IMR-90 (cell line): ENCODE measurements at regions not wholly inside any gene's neighbourhood (a gene's known extent, or its start where the extent isn't known, plus 50 kb on each side); places are given as distances from the start of the nearest gene placed in this dataset.

ENCODE experiments used
- ATAC-seq: fragments of 200-7000 bp; cut with Tn5 transposase; 2 replicates; pipeline ENCODE4 v1.9.1; 2020; ENCODE audit warnings: low read depth, mild to moderate bottlenecking, moderate library complexity
- BruUV-seq: library from RNA; stranded (reverse); fragments of 400-500 nt; replicated peaks from 2 replicates; lab custom pipeline; 2021; lab: Mats Ljungman, UMichigan
- CTCF ChIA-PET: fragments of 300-600 bp; formaldehyde crosslinking; extraction: SDS; loops from one replicate; lab custom pipeline; 2021; ENCODE audit warnings: antibody characterized with exemption; lab: Yijun Ruan, JAX
- POLR2A ChIA-PET: fragments of 300-600 bp; sonication (Branson Sonifier 250); formaldehyde crosslinking; loops from one replicate; lab custom pipeline; 2022; ENCODE audit warnings: antibody characterized with exemption; ENCODE audit not compliant: unreplicated experiment; lab: Charles Lee
- DNase-seq: peaks from one replicate; pipeline ENCODE4 v3.0.0; 2013
- H2AFZ ChIP-seq: replicated peaks from 2 replicates; pipeline ENCODE3; 2013; ENCODE audit warnings: low read length, mild to moderate bottlenecking; ENCODE audit not compliant: poor library complexity
- H2AK5ac ChIP-seq: 2 replicates; pipeline ENCODE4 v1.6.1; 2013; ENCODE audit warnings: low read depth, low read length, inconsistent platforms
- H2AK9ac ChIP-seq: replicated peaks from 2 replicates; pipeline ENCODE3; 2013; ENCODE audit warnings: mild to moderate bottlenecking, low read depth, low read length, moderate library complexity; ENCODE audit not compliant: poor library complexity
- H2BK120ac ChIP-seq: 2 replicates; pipeline ENCODE4 v1.6.1; 2013; ENCODE audit warnings: low read depth, low read length, inconsistent platforms
- H2BK15ac ChIP-seq: 3 replicates; pipeline ENCODE4 v1.6.1; 2013; ENCODE audit warnings: low read depth, low read length, inconsistent platforms
- H2BK20ac ChIP-seq: 2 replicates; pipeline ENCODE4 v1.6.1; 2013; ENCODE audit warnings: low read depth, mild to moderate bottlenecking, inconsistent platforms, low read length, moderate library complexity
- H2BK5ac ChIP-seq: 2 replicates; pipeline ENCODE4 v1.6.1; 2013; ENCODE audit warnings: mild to moderate bottlenecking, low read depth, low read length, inconsistent platforms; ENCODE audit not compliant: poor library complexity, severe bottlenecking
- H3K14ac ChIP-seq: replicated peaks from 2 replicates; pipeline ENCODE4 v1.6.1; 2013; ENCODE audit warnings: low read depth, low read length, inconsistent platforms
- H3K18ac ChIP-seq: 2 replicates; pipeline ENCODE4 v1.6.1; 2013; ENCODE audit warnings: low read depth, low read length, control low read depth
- H3K23ac ChIP-seq: 2 replicates; pipeline ENCODE4 v1.6.1; 2013; ENCODE audit warnings: low read depth, low read length, inconsistent platforms
- H3K27ac ChIP-seq: 2 replicates; pipeline ENCODE4 v1.5.1; 2013; ENCODE audit warnings: mild to moderate bottlenecking, control low read depth, low read length; ENCODE audit not compliant: insufficient read depth
- H3K27me3 ChIP-seq: 2 replicates; pipeline ENCODE4 v1.6.1; 2013; ENCODE audit warnings: low read length; ENCODE audit not compliant: control insufficient read depth, insufficient read depth
- H3K36me3 ChIP-seq: 2 replicates; pipeline ENCODE4 v1.6.1; 2013; ENCODE audit warnings: low read length, mixed read lengths; ENCODE audit not compliant: control insufficient read depth, insufficient read depth
- H3K4ac ChIP-seq: 2 replicates; pipeline ENCODE4 v1.6.1; 2013; ENCODE audit warnings: low read depth, low read length, inconsistent platforms
- H3K4me1 ChIP-seq: 2 replicates; pipeline ENCODE4 v1.6.1; 2013; ENCODE audit warnings: low read length, mixed read lengths; ENCODE audit not compliant: control insufficient read depth, insufficient read depth
- H3K4me2 ChIP-seq: 2 replicates; pipeline ENCODE4 v1.6.1; 2013; ENCODE audit warnings: low read depth, mild to moderate bottlenecking, control low read depth, low read length, moderate library complexity
- H3K4me3 ChIP-seq: 2 replicates; pipeline ENCODE4 v1.5.1; 2013; ENCODE audit warnings: low read depth, mild to moderate bottlenecking, control low read depth, low read length, moderate library complexity; ENCODE audit not compliant: insufficient read depth
- H3K56ac ChIP-seq: 2 replicates; pipeline ENCODE4 v1.6.1; 2013; ENCODE audit warnings: low read length, inconsistent platforms; ENCODE audit not compliant: insufficient read depth; ENCODE audit errors: extremely low read depth
- H3K79me1 ChIP-seq, 2 experiments: 2 replicates each; pipeline ENCODE4 v1.6.1; 2013; ENCODE audit warnings: low read length in 2 of 2, inconsistent platforms in 1 of 2, low read depth in 1 of 2
- H3K9ac ChIP-seq: 2 replicates; pipeline ENCODE4 v1.6.1; 2013; ENCODE audit warnings: low read depth, low read length, control low read depth
- H3K9me1 ChIP-seq: 2 replicates; pipeline ENCODE4 v1.6.1; 2013; ENCODE audit warnings: low read length, inconsistent platforms; ENCODE audit not compliant: insufficient read depth
- H3K9me3 ChIP-seq: 2 replicates; pipeline ENCODE4 v1.6.1; 2013; ENCODE audit warnings: low read length; ENCODE audit not compliant: control insufficient read depth, insufficient read depth
- H4K20me1 ChIP-seq: 2 replicates; pipeline ENCODE4 v1.6.1; 2013; ENCODE audit warnings: low read length, inconsistent platforms; ENCODE audit not compliant: insufficient read depth
- H4K5ac ChIP-seq: 2 replicates; pipeline ENCODE4 v1.6.1; 2013; ENCODE audit warnings: mild to moderate bottlenecking, low read depth, low read length, control low read depth
- H4K8ac ChIP-seq, 2 experiments: 2 replicates each; pipeline ENCODE4 v1.6.1; 2013; ENCODE audit warnings: low read depth in 2 of 2, low read length in 2 of 2, control low read depth in 1 of 2, inconsistent platforms in 1 of 2
- H4K91ac ChIP-seq: 2 replicates; pipeline ENCODE4 v1.6.1; 2013; ENCODE audit warnings: low read depth, low read length, inconsistent platforms; ENCODE audit not compliant: insufficient read depth
- BHLHE40 ChIP-seq: fragments of 150-350 bp; IDR thresholded peaks from 2 replicates; pipeline ENCODE4 v1.6.1; 2016; ENCODE audit warnings: mild to moderate bottlenecking, low read depth, low read length
- CEBPB ChIP-seq: IDR thresholded peaks from 2 replicates; pipeline ENCODE4 v1.6.1; 2012; ENCODE audit warnings: low read depth, low read length, improper control_type of control experiment
- MAFK ChIP-seq: IDR thresholded peaks from 2 replicates; pipeline ENCODE4 v1.6.1; 2012; ENCODE audit warnings: low read depth, low read length, improper control_type of control experiment
- MAZ ChIP-seq: IDR thresholded peaks from 2 replicates; pipeline ENCODE4 v1.6.1; 2012; ENCODE audit warnings: low read depth, mild to moderate bottlenecking, low read length, improper control_type of control experiment, moderate library complexity, borderline replicate concordance
- RAD21 ChIP-seq: IDR thresholded peaks from 2 replicates; pipeline ENCODE4 v1.6.1; 2012; ENCODE audit warnings: low read length, improper control_type of control experiment
- WGBS, 2 experiments: methylation state at CpG; one replicate each; pipeline versions ENCODE4 v1.1.5 to v1.1.7; 2013; ENCODE audit warnings: missing lambda C conversion rate in 2 of 2; ENCODE audit not compliant: insufficient read length in 1 of 2; ENCODE audit errors: extremely low coverage in 2 of 2; 5-methylcytosine and 5-hydroxymethylcytosine counted together
- dilution Hi-C: fragments of 300-500 bp; cut with HindIII; formaldehyde crosslinking; loops from one replicate; pipeline ENCODE4 v1.14.3; 2018; ENCODE audit warnings: low sequenced_read_pairs; ENCODE audit not compliant: unreplicated experiment
- in situ Hi-C: fragments of 300-500 bp; cut with MboI; formaldehyde crosslinking; loops from 3 replicates; pipeline ENCODE4 v1.14.3; 2019; ENCODE audit warnings: low sequenced_read_pairs, inconsistent platforms, mixed read lengths
- intact Hi-C: fragments of 100-400 bp; cut with micrococcal nuclease; formaldehyde crosslinking; loops from 2 replicates; pipeline ENCODE4 v1.10.0; 2022
- TF ChIP-seq, protein P1 (sequence below): fragments of 150-350 bp; IDR thresholded peaks from 2 replicates; pipeline ENCODE4 v1.6.1; 2016; ENCODE audit warnings: low read depth, mild to moderate bottlenecking, low read length, moderate library complexity, borderline replicate concordance

DNA sequence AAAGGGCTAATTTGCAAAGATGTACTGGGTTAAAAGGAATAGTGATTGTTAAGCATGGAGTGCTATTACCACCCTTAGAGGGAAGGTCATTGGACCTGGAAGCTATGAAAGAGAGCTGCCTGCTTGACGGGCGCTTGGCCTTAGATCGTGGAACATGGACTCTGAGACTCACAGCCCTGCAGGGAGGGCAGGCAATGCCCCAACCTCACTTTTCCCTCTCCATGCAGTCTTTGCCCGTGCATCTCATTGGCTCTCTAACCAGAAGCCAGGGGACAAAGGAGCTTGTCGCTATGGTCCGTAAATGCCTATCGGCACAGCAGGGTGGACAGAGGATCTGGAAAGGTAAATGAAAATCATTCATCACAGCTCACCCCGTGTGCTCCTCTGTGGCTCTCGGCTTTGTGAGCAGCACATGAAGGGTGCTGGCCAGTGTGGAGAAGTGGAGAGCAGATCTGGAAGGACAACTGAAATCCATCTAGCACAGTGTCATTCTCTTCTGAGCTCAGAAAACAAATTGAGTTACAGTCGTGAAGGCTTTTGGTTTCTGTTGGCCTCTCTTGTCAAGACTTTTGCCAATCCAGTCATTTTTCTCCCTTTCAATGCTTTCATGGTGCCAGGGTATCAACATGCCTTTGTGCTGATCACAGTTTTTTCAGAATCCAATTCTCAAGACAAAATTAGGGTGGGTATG, 186.2 kb downstream of the SNX18 start:
- no CpG with 5 or more reads among the region's 10 CpGs for WGBS, 2 experiments
- H3K79me1 ChIP-seq, result peaks cover 7 to 32% of the 10 kb centered on the region in 2 experiments; a peak in 3 of 4 replicates
- ChIA-PET CTCF (interaction anchor here (0.8 kb wide), 1 partner anchor 16 kb away, joined by 3 read pairs; no protein-coding TSS in a partner anchor), POLR2A (no interaction called here)
- peaks cover 15% of the 10 kb centered on the region for H3K9me1 ChIP-seq
- dilution Hi-C loops (no loop called here), intact Hi-C loops (loop anchor here (2.0 to 5.0 kb wide), 4 partner anchors 41 to 186 kb away; partner anchors contain the start of gene SNX18), in situ Hi-C loops (no loop called here)
- peak overlapping the region; percentile 100 for H3K14ac ChIP-seq
- peak overlapping the region; percentile 100 for H3K4ac ChIP-seq
- peak overlapping the region; percentile 90 for H4K5ac ChIP-seq
- H4K8ac ChIP-seq, result peak overlapping the region; percentile 49 to 94
- peaks cover 27% of the 10 kb centered on the region for H3K4me1 ChIP-seq
- H3K4me3 ChIP-seq, result no peak overlapping the region
- no peaks in the 10 kb centered on the region for H3K36me3 ChIP-seq
- H2BK20ac ChIP-seq, result peak overlapping the region; percentile 97
- BruUV-seq, result no TSS peak
- DNase-seq (no peak), ATAC-seq (peak; percentile 3; the same call in 1 of the 2 replicates)
- peak overlapping the region; percentile 98 for H2BK120ac ChIP-seq
- peak overlapping the region; percentile 80 for H3K18ac ChIP-seq
- peak overlapping the region; percentile 78 for H3K27ac ChIP-seq
- H2AK5ac ChIP-seq, result peak overlapping the region; percentile 98
- H2AK9ac ChIP-seq, result peak overlapping the region; percentile 76
- no peaks in the 10 kb centered on the region for H4K20me1 ChIP-seq
- H2BK15ac ChIP-seq, result peak overlapping the region; percentile 99
- peak overlapping the region; percentile 2; the same call in 1 of the 2 replicates for H3K4me2 ChIP-seq
- peak overlapping the region; percentile 45 for H2AFZ ChIP-seq
- H3K23ac ChIP-seq, result peak overlapping the region; percentile 96
- H2BK5ac ChIP-seq, result peak overlapping the region; percentile 96
- no peak for TF ChIP-seq CEBPB
- no peak for TF ChIP-seq MAZ
- no peak for TF ChIP-seq RAD21
- TF ChIP-seq BHLHE40, result no peak
- no peak for TF ChIP-seq MAFK
- TF ChIP-seq, protein P1, sequence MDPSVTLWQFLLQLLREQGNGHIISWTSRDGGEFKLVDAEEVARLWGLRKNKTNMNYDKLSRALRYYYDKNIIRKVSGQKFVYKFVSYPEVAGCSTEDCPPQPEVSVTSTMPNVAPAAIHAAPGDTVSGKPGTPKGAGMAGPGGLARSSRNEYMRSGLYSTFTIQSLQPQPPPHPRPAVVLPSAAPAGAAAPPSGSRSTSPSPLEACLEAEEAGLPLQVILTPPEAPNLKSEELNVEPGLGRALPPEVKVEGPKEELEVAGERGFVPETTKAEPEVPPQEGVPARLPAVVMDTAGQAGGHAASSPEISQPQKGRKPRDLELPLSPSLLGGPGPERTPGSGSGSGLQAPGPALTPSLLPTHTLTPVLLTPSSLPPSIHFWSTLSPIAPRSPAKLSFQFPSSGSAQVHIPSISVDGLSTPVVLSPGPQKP, result no peak
- peak overlapping the region; percentile 91 for H4K91ac ChIP-seq
- peak overlapping the region; percentile 65 for H3K56ac ChIP-seq
- H3K9me3 ChIP-seq, result no peaks in the 10 kb centered on the region
- peak overlapping the region; percentile 21; the same call in 1 of the 2 replicates for H3K9ac ChIP-seq
- H3K27me3 ChIP-seq, result no peaks in the 10 kb centered on the region
